Esophagus mucosa (tissue), 1 donor: ENCODE measurements at regions not wholly inside any gene's neighbourhood (a gene's known extent, or its start where the extent isn't known, plus 50 kb on each side); places are given as distances from the start of the nearest gene placed in this dataset.

Experiments
- ATAC-seq: fragments of 200-7000 bp; cut with Tn5 transposase; one replicate; pipeline ENCODE4 v1.9.1; 2020
- donor health status: DM: yes; HTN: yes; CAD: no.

DNA sequence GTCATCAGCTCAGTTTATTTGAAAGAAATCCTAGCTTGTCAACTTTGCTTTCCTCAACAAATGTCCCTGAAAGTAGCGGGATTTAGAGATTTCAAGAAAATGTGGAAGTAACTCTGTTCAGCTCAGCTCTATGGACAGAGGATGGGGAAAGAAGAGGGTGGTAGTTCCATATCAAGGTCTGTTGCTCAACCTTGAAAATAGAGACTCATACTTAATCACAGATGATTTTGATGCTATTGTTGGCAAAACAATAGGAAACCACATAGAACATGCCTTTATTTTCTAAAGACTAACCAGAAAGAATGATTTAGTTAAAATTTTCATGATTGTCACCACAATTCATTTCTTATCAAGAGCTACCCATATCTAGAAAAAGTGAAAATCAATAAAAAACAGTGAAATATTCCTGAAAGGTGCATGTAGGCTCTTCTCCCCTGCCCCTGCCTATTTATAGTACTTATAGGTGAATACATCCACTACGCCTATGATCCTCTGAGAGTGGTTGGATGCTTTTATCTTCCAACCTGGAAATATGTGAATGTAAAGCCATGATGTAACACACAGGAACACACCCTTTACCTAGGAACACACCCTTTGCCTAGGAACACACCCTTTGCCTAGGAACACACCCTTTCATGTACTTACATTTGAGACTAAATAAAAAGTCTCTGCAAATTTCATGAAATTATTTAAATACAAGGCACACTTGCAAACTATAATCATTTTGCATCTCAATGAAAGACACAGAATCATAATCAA lies 65.8 kb downstream of the ETAA1 start:
- peak; percentile 93 for ATAC-seq

DNA sequence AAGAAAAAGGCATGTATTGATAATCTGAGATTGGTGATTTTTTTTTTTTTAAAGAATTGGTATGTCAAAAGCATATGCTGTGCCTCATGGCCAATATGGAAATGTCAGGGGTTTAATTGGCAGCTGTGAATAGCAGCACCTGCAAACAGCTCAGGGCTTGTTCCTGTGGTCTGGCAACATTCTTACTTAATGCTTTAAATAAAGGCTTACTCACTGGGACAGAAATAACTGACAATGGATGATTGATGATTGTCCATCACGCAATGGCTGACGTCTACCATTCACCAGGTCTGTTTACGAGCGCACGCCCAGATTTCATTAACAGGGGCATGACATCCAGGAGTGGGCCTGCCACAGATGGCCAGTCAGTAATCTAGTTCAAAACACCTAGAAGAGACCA lies 66.7 kb downstream of the ETAA1 start:
- peak; percentile 93 for ATAC-seq

DNA sequence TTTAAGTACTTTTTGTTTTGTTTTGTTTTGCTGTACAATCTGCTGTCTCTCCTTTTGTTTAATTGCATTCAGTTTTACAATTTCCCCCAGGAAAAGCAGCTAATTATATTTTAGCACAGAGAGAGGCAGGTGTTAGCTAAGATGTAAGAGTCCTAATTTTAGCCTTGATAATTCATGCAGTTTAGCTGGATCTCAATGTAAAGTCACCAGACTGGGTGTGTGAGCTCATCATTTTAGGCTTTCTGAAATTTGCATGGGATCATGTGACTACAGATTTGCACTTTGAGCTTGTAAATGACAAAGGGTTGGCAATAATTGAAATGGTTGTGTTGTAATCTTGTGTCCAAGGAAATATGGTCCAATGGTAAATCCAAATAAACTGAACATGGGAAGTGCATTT lies 68.5 kb downstream of the ETAA1 start:
- no peak for ATAC-seq

DNA sequence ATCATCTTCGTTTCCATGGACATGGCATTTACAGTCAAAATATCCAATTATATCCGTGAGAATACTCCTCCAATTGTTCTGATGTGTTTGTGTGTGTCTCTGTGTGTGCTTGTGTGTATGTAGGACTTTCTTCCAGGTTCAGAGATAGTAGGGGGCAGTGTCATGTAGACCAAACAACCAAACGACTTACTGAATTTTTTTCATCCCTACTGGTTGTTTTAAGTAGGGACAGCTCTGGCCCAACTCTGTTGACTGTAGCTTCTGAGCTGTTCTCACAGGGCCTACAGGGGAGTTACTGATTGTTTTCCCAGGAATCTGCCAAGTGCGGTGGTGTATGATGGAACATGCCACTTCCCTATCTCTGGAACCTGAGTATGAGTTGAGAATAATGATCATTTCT lies 69.6 kb downstream of the ETAA1 start:
- no peak for ATAC-seq

DNA sequence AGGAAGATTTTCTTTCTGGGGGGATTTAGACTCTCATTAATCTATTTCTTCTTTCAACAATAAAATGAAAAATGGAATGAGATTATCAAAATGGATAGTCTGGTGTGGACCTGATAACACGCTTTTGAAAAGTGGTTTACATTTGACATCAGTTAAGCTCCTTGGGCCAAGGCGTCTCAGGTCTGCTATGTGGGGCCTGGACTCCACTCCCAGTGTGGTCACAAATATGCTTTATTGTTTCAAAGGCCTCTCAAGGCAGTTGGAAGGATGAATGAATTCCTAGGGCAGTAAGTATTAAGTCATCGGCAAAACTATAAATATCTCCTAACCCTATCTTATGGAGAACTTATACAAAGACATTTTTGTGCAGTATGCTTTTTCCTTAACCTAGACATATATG lies 74.5 kb downstream of the ETAA1 start:
- no peak for ATAC-seq

DNA sequence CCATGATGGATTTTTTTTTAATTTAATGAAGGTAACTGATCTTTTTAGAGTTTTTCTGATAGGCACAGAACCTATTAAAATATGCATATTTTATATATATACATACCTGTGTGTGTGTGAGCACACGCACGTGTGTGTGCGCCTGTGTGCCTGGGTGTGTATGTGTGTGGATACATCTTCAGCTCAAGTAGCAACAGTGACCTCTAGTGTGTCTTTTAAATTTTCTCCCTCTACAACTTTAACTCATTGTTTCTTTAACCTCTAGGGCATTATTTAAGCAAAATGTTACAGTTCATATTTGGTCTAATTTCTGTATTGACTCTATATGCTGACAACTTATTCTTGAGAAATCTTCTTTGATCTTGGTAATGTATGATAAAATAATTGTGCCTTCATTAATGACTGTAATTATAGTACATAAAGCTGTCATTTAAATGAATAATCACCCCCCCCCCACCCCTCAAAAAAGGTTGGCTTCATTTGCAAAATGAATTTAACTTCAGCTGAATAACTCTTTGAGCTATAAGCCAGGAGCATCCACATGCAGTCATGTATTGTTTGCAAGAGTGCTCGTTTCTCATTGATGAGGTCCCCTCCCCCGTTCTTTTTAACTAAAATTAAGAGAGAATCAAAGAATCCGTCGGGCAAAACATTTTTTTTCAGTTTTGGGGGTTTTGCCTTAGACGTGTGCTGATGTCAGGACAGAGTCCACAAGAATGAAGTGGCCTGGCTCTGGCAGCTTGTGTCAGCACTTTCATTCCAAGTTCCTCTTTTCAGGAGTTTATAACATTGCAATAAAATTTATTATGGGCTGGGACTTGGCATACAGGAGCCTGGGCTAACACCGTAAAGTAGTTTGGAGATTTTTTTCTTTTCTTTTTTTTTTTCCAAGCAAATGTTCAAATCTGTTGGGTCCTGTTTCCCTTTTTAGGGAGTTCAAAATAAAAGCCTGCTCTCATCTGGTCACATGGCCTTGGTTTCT lies 80.0 kb downstream of the ETAA1 start:
- peak; percentile 71 for ATAC-seq

DNA sequence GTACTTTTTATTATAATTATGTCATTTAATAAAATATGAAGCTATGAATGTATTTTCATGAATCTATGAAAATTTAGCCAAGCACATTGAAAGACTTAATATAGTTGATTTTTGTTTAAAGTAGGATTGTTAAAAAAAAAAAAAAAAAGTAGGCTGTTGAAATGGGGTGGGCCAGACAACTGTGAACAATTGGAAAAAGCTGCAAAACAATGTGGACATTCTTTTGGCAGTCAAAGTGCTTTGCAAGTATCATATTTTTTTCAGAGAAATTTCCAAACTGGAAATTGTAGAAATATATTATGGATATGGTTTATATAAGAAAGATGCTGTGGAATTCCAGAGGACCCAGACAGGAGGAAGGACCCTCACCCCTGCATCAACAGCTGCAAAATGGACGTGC lies 82.1 kb downstream of the ETAA1 start:
- ATAC-seq = no peak

DNA sequence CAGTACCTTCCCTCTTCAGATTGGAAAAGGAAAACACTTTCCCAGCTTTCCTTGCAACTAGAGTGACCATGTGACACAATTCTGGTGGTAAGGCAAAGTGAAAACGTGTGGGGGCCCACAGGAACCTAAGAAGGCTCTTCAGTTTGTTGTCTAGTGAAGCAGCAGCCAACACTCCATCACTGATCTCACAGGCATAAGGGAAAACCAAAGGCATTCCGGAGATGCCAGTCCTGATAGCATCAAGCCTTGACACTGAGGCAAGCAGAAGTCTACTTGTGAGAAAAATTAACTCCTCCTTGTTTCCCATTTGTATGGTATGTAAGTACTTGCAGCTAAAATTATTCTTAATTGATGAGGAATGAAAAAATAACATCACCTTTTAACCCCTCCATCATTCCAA lies 88.3 kb downstream of the ETAA1 start:
- ATAC-seq = no peak

DNA sequence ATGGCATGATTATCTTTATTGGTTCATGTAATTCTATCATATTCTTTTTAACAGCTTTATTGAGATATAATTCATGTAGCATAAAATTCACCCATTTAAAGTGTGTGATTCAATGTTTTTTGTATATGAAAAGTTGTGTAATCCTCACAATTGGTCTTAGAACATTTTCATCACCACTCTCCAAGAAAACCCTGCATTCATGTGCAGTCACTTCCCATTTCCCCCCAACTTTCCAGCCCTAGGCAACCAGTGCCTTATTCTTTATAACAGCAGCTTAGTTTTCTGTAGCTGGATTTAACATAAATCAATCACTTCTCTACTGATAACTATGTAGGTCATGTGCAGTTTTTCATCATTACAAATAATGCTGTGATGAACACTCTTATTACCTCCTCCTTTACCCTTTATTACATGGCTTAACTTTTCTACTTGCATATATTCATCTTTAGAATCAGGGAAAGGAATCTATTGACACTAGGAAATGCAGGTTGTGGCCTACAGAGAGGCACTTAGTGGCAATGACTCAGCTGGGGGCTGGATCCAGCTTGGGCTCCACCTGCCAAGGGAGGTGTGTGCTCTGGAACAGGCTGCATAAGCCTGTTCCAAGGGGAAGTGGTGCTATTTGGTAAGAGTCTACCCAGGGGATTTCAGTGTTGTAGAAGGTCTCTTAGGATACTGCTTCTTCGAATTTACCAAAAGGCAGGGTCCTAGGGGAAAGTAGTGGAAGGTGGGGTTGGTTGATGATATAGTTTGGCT lies 89.1 kb downstream of the ETAA1 start:
- ATAC-seq = peak; percentile 94

DNA sequence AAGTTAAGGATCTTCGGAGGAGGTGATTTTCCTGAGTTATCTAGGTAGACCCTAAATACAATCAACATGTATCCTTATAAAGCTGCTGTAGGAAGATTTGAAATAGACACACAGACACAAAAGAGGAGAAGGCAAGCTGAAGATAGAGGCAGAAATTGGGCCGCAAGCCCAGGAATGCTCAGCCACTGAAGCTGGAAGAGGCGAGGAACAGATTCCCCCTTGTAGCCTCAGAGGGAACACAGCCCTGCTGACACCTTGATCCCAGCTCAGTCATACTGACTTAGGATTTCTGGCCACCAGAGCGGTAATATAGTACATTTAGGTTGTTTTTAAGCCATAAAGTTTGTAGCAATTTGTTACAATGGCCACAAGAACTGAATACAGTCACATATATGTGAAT lies 90.9 kb downstream of the ETAA1 start:
- no peak for ATAC-seq

DNA sequence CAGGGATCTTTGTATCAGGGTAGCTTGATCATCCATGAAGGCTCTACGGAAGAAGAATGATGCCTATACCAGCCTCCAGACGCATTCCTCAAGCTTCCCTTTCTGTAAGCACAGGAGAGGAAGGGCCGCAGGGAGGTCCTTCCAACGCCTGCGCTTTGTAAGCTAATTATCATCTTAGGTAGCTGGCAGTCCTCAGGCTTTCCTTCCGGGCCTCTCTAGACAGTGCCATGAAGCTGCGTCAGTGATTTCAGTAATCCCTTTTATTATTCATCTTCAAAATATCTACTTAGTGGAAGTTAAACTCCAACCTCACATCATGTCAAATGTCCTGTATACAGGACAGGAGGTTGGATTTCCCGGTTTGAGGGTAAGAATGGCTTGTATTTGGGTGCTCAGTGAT lies 92.3 kb downstream of the ETAA1 start:
- no peak for ATAC-seq

DNA sequence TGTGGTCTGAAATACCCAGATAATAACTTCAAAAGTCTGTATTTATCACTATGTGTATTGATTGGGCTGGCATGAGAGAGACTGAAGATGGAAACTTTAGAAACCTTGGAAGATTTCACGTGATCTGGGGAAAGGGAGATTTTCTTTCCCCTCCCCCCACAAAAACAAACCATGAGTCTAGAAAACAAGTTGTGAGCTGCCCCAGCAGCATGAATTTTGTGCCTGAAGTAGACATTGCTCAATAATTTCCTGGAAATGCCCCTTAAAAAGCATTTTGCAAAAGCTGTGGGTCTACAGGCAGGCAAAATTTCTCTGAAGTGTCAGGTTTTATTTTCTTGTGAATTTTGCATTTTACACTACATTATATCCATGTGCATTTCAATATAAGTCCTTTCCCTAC lies 101.8 kb downstream of the ETAA1 start:
- ATAC-seq = no peak

DNA sequence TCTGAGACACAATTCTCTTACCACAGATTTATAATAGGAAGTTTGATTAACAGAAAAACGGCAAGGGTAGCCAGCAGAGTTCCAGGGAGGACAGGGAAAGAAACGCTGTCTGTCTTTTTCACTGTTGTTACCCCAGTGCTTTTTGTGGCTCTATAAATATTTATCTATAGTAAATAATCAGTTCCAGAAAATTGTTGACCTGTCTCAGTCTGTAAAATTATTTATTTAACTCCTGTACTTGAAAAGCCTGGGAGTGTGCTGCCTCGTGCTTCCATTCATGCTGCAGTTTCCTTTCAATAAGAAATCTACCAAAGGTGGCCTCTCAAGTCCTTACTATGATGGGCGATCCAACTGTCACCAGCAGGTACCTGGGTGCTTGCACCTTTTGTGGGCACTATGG lies 102.9 kb downstream of the ETAA1 start:
- ATAC-seq = no peak

DNA sequence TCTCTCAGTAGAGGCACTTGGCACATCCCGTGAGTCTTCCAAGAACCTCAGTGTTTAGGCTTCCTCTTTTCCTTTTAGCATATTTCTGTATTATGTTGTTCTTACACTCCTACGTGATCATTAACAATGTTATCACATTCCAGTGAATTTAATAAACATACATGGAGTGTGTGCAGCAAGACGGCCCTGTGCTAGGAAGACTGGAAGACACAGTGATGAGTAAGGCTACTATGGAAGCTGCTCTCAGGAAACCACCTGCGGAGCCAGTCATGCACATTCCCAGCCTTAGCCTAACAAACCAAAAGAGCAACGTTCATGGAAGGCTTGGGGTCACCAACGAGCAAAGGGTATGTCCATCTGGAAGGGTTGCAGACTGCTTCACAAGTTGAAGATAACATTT lies 103.4 kb downstream of the ETAA1 start:
- no peak for ATAC-seq

DNA sequence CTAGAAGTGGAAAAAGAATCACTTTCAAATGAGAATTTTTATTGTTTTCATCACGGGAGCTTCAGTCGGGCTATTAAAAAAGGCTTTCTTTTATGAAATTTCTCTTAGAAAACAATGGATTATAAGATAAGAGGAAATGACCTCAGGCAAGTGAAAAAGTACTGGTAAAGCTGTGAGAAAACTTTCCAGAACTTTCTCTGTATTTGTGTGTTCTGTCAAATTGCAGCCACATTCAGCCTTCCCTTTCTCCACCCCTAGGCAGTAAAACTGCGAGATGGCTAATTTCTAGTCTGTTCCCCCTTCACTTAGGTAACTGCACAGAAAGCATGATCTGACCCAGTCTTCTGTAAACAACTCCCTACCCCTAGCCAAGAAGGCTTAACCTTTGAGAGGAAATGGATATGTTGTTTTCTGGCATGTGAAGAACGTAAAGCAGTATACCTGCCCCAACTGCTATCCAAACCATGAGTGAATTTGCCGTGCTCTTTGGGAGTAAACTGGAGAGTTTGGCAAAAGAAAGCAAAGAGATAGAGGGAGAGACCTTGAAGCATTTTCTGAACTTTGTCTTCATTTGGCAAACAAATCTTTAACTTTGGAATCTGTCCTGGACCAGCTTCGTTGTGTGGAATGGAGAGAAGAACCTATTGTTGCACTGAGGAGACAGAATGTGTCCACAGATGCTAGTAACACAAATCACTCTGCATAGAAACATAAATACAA lies 105.4 kb downstream of the ETAA1 start:
- ATAC-seq = no peak

DNA sequence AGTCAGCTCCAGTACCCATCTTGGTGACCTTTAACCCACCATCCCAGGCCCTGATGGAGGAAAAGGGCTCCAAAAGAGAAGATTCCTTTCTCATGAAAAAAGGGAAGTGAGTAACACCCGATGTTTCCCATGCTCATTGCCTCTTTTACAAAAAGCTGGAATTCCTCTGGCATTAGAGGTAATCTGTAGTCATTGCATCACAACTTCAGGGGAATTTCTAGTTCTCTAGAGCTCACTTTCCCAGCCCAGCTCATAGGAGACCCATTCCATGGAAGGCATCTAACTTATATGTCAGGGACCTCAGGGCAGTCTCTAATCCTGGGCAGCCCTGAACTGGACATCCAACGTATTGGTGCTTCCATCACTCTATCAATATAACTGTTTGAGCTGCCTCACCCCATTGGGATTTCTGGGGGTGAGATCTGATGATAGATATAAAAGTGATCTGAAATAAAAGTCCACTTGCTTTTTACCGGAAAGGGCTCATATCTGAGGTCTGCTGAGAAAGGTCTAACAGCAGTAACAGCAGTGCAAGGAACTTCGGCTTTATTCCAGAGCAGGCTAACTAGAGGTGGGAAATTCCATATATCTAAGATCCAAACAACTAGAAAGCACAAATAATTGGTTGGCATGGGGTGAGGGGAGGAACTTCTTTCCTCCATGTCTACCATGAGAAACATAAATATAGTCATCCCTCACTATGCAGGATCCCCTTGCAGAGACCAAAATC lies 106.1 kb downstream of the ETAA1 start:
- no peak for ATAC-seq

DNA sequence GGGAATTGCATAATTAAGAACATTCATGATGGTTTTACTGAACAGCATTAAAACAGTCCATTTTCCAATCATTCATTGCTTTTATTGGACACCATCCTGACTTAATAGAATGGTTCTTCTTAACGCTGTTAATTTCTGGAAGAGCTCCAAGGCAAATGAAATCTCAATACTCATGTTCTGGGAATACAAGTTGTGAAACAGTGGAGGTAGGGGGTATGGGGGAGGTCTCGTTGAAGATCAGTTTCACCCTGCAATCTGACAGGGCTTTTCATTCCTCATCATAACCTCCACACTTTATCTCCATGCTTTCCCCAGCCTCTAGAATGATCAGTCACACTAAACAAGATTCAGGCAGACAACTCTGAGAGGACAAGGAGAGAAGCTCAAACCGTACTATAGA lies 113.6 kb downstream of the ETAA1 start:
- no peak for ATAC-seq

DNA sequence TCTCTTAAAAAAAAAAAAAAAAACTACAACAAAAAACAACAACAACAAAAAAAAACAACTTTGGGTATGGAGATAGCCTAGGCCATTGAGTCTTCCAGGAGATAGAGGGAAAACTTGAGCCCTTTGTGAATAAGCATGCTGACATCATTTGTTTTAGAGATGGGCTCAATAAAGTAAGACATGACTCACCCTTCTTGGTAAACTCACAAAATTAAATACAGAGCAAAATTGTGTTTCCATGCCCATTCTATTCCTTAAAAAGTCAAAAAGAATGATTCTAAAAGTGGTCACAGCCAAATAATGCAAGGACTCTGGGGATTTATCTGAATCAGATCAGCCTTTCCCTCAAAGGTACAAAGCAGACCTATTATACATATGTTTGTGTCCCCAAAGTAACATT lies 117.4 kb downstream of the ETAA1 start:
- ATAC-seq = no peak

DNA sequence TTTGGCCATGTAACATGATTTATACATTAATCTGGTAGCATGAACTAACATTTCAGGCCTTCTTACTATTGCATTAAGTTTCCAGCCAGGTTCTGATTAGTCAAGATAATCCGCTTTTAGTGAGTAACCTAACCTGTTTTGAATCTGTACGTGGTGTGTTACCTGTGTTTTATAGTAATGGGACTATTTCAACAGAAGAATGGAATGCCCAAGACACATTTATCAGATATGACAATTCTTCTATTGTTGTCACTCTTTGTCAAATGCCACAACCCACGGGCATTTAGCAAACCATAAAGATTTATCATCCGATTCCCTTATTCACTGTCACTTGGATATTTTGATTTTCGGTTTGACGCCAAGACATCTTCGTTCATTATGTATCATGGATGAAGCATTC lies 117.9 kb downstream of the ETAA1 start:
- ATAC-seq = peak; percentile 93

DNA sequence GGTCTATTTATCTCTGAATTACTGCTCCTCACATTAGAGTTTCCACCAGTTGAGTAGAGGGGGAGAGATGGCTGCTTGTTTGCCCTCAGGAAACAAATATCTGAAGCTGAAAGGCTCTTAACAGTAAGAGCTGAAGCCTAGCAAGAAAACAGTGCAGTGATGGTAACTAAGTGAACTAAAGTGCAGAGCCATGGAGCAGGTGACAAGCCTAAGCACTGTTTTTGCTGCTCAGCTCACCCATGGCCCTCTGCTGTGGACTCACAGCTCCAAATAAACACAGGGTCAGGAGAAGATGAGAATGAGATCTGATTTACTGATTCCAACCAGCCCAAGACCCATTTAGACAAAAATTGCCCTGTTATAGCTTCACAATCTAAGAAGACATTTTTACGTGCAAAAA lies 118.4 kb downstream of the ETAA1 start:
- ATAC-seq = no peak

DNA sequence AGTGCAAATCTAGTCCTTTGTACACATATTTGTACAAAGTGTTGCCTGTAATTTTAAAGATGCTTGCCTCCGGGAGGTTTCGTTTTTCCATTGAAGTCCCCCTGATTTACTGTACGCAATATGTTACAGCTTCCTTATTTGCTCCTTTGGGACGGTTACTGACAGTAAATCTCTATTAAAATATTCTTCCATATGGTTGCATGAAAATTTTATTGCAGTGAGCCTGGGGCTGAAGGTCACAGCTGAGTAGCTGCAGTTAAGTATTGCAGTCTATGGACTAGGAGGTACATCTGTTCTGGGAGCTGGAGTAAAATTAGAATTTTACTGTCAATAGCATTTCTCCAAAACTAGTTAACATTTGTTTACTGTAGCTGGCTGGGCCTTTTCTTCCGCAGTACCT lies 119.2 kb downstream of the ETAA1 start:
- ATAC-seq = no peak
